AG04450 (cell line): ENCODE measurements at regions not wholly inside any gene's neighbourhood (a gene's known extent, or its start where the extent isn't known, plus 50 kb on each side); places are given as distances from the start of the nearest gene placed in this dataset. TPM values are rescaled to one million over a fixed set of nuclear protein-coding genes. Genes with fewer than 3 reads are reported as not detected.

Experiments
- small RNA-seq: library from RNA; depleted of rRNA; stranded (forward); fragments of <200 nt; gene quantifications from one replicate; pipeline ENCODE3, GENCODE V24; 2012; ENCODE audit warnings: low read depth; ENCODE audit not compliant: insufficient read length

Small RNA genes lying in the stretch of these regions (small RNA-seq; reads per million reads assigned to genes)
- gene AC008740.2, result not detected
